Fibroblast of mammary gland (primary cell): ENCODE measurements at regions not wholly inside any gene's neighbourhood (a gene's known extent, or its start where the extent isn't known, plus 50 kb on each side); places are given as distances from the start of the nearest gene placed in this dataset.

ENCODE experiments used
- DNase-seq: peaks from one replicate; pipeline ENCODE4 v3.0.0-alpha.2; 2010; ENCODE audit warnings: low read depth
- H3K4me3 ChIP-seq: 2 replicates; pipeline ENCODE4 v1.5.1; 2011; ENCODE audit warnings: low read depth, mild to moderate bottlenecking, low read length, moderate library complexity; ENCODE audit not compliant: control insufficient read depth
- CTCF ChIP-seq: conservative IDR thresholded peaks from 2 replicates; pipeline ENCODE4 v1.5.1; 2011; ENCODE audit warnings: low read depth, low read length, inconsistent platforms; ENCODE audit not compliant: control insufficient read depth, insufficient read depth

DNA sequence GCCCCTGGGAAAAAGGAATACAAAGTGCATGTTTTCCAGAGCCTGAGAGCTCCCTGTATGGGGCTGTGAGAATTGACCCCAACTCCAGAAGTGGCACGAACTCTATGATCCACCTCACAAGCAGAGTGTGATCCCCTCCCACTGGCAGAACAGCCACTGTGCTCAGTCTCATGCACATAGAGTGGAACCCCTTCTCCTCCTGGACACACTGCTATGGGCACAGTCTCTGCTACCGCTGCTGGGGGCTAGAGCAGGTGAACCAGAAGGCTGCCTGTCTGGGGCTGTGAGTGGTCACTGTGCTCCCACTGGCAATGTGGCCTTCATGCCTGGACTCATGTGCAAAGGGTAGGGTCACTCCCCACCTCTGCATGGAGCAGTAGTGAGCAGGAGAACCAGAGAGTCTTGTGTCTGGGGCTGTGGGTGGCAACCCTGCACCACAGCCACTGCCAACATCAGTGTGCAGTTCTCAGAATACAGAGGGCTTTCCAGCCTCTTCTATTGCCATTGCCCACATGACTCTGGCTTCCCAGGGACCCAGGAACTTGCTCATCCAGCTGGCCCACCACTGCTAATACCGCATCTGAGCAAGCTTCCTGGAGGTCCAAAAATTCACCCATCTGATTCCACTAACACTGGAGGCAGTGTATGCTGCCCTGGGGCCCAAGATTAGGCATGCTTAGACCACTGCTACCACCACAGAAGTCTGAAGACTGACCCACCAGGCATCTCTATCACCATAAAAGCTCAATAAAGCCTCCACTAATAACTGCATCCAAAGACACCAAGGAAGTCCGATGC, 343.7 kb upstream of the SOX14 start:
- TF ChIP-seq CTCF: no peak
- H3K4me3 ChIP-seq: no peak overlapping the region
- no peak for DNase-seq

- no peak overlapping the region for H3K4me3 ChIP-seq
- no peak for DNase-seq
- TF ChIP-seq CTCF: no peak
These were observed 325.6 kb upstream of the SOX14 start for GRCh38 chr3:137438561-137438960.

DNA sequence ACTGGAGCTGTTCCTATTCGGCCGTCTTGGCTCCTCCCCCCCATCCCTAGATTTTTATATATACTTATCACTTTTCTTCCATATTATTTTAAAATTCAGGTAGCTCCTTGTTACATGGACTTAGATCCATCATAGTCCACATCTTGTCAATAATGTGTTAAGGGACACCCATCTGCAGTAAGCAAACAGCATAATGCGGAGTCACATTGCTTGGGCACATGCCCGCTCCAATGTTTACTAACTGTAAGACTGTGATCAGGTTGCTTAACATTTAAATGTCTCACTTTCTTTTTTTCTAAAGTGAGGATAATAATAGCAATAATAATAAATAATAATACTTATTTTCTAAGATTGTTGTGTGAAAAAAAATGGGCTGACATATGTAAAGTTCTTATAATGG, 303.2 kb upstream of the SOX14 start:
- TF ChIP-seq CTCF: no peak
- H3K4me3 ChIP-seq: no peak overlapping the region
- no peak for DNase-seq

DNA sequence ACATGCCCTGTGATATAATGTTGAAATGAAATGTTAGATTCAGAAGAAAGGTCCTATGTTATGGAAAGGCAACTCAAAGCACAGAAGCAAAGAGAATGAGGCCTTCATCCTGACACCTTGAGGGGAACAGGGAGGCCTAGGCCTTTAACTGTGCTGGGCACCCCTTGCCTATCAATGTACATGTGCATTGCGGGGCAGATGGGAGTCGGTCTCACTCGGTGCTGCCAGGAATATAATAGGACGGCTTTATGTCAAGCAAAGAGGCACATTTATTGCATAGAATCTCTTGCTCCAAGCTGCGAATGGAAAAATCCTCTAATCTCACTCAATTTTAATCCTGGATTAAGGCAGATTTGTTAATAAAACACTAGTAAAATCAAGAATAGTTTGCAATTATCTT, 301.0 kb upstream of the SOX14 start:
- H3K4me3 ChIP-seq: no peak overlapping the region
- DNase-seq: no peak
- no peak for TF ChIP-seq CTCF

GRCh38 chr3:137464341-137464740, 299.8 kb upstream of the SOX14 start:
- H3K4me3 ChIP-seq: no peak overlapping the region
- no peak for TF ChIP-seq CTCF
- DNase-seq: no peak

- no peak overlapping the region for H3K4me3 ChIP-seq
- DNase-seq: no peak
- TF ChIP-seq CTCF: no peak
These were observed 295.7 kb upstream of the SOX14 start for GRCh38 chr3:137468446-137468845.
